ENCODE measurements at regions not wholly inside any gene's neighbourhood (a gene's known extent, or its start where the extent isn't known, plus 50 kb on each side); places are given as distances from the start of the nearest gene placed in this dataset.

GRCh38 chr4:66926687-66927086 lies 618.6 kb downstream of the CENPC start:
- no peak for DNase-seq

GRCh38 chr4:66923081-66923865 lies 622.0 kb downstream of the CENPC start:
- no peak for DNase-seq

GRCh38 chr4:66921433-66921832 lies 623.9 kb downstream of the CENPC start:
- DNase-seq: no peak

DNA sequence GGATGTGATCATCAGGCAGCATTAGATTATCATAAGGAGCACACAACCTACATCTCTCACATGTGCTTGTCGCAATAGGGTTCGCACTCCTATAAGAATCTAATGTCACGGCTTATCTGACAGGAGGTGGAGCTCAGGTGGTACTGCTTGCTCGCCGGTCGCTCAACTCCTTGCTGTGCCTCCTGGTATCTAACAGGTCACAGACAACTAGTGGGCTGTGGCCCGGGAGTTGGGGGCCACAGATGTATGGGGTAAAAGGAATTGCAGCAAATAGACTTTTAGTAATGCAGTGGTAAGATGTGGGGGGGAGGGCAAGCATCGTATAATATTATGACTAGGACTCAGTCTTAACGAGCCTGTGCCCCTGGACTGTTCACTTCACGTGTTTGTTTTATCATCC lies 624.8 kb downstream of the CENPC start:
- no peak for DNase-seq

- DNase-seq: no peak
These were observed 633.4 kb downstream of the CENPC start for GRCh38 chr4:66911880-66912279.

GRCh38 chr4:66906314-66906713 lies 639.0 kb downstream of the CENPC start:
- no peak for DNase-seq

GRCh38 chr4:66899422-66900065 lies 645.8 kb downstream of the CENPC start:
- no peak for DNase-seq

DNA sequence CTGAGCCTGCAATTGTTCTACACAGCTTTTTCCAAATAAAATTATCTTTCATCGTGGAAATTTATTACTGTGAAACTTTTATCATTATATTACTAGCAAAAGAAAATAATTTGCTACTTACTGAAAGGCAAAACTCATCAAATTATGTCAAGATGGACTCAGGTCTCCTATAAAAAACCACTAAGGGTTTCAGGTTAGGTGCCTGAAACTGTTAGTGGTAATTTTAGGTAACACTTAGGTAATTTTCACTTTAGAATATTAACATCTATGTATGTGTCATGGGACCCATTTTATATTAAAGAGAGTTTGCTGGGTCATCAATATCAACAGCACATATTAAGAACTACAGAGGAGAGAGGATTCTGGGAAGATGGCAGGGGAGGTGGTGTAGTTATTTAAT lies 651.5 kb downstream of the CENPC start:
- no peak for DNase-seq

DNA sequence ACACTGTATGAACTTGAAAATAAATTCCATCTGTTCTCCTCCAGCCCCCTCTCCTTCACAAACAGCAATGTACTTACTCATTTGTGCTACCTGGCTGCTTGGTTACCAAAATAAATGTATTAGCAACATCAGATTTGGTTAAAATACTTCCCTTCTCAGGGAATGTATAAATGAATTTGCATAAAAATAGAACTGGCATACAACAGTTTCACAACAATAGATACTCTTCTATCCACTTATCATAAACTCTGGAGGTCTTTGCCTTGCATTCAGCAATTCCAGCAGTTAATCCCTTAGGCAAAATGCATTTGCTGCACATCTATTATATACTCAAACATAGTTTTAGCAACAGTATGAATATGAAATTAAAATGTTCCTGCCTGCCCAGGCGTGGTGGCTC lies 658.2 kb downstream of the CENPC start:
- DNase-seq: no peak

DNA sequence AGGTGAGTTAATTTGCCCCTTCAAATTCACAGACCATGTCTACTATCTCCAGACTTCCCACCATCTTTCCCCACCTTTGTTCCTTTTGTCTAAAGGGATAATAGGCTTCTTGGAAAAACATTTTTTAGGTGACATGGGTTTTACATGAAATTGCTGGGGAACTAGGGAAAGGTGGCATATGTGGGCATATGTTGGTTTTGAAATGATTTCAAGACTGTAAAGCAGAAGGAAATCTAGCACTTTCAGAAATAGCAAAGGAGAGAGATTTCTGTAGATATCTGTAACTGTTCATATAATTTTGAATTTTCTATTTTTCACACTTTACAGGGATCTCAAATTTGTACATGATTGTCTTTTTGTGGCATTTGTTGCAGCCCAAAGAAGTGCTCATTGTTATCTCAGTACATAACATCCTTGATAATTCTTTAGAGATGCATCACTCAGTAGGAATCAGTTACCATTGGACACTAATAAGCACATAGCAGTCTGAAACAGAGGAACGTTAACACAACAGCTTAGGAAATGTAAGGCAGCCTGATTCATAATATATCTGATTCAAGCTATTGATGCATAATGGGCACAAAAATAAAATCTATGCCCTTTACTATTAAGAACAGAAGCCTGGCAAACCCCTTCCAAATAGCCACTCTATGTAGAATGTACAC lies 659.7 kb downstream of the CENPC start:
- no peak for DNase-seq

DNA sequence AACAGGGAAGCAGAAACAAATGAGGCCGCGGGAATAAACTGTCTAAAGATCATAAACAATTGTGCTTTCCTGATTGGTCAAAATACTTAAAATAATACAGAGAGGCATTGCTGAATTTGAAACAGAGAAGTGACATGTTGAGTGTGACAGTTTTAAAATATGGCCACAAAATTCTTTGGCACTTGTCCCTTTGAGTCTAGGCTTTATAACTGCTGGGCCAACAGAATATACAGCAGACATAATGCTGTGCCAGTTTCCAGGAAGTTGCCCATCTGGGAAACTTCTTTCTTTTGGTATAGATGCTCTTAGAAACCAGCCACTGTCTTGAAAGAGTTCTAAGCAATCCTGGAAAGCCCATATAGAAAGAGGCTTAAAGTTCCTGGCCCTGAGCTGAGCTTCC lies 668.4 kb downstream of the CENPC start:
- no peak for DNase-seq

- DNase-seq: no peak
These were observed 672.6 kb downstream of the CENPC start for GRCh38 chr4:66872661-66873060.

- no peak for DNase-seq
These were observed 681.8 kb downstream of the CENPC start for GRCh38 chr4:66863481-66863880.

DNA sequence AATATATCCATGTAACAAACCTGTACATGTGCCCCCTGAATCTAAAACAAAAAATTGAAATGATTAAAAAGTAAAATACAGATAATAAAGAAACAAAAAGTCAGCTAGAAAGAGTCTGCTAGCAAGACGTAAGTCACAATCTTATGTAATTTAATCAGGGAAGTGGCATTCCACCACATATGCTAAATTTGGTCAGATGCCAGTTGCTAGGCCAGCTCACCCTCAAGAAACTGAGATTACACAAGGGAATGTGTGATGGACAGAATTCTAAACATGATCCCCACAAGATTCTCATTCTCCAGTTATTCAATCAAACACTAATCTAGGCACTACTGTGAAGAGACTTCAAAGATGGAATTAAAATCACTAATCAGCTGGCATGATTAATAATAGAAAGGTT lies 689.3 kb downstream of the CENPC start:
- no peak for DNase-seq

DNA sequence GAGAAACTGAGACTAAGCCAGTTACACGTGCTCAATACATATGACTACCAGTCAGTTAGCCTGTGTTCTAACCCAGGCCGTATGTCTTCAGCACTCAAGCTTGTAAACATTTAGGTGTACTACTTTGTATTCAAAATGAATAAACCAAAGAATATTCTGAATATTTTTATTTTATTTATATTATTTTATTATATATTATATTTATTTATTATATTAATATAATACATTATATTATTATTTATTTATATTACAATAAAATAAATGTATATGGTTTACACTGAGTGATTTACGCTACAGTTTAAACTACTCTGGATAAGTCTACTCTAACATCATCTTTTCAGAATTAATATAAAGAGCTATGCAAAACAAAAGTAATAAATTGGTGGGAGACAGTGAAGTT lies 691.5 kb downstream of the CENPC start:
- DNase-seq: no peak

DNA sequence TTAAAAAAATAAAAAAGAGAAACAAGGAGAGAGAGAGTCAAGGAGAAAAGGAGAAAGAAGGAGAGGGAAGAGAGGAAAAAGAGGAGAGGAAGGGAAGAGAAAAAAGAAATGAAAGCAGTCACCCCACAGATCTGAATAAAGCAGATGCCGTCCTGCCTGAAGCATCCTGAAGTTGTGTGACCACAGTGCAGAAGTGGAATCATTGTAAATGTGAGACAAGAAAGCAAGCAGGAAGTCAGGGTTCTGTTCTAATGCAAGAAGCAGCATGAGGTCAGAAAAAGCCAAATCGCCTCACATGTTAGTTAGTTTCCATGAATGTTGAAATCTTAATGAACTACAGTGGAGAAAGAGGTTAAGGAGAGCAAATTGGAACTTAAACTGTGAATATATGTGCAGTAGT lies 692.5 kb downstream of the CENPC start:
- no peak for DNase-seq

- DNase-seq: no peak
These were observed 695.7 kb downstream of the CENPC start for GRCh38 chr4:66849596-66849995.

DNA sequence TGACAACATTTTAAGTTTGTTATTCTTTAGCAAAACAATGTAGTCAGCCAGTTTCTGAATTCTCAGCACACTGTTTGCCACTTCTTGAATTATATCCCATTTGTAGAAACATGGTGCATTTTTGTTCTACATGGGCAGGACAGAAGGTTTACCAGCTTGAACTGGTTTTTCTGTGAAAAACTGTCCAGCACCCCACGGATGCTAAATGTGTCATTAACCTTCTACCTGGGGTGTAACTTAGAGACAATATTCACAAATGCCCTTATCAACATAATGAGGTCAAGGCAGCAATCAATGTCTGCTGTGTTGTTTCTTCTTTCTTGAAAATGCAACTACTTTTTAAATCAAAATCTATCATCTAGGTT lies 702.6 kb downstream of the CENPC start:
- DNase-seq: no peak

GRCh38 chr4:66842026-66842723 lies 703.1 kb downstream of the CENPC start:
- no peak for DNase-seq

DNA sequence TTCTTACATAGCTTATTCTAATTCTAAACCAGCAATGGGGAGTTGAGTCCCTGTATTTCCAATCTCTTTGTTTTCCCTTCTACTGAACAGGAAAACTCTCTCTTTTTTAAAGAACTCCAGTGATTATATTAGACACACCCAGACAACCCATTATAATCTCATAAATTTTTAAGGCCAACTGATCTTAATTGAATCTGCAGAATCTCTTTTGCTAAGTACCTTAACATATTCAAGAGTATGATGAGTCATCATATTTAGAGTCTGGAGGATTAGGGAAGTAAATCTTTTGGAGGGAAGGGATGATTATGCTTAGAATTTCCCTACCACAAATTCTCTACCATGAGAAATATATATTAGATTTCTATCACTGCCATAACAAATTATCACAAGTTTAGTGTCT lies 705.1 kb downstream of the CENPC start:
- DNase-seq: no peak

- DNase-seq: no peak
These were observed 707.9 kb downstream of the CENPC start for GRCh38 chr4:66837279-66837922.

- no peak for DNase-seq
These were observed 716.0 kb downstream of the CENPC start for GRCh38 chr4:66829310-66829709.

- DNase-seq: no peak
These were observed 724.6 kb downstream of the CENPC start for GRCh38 chr4:66820681-66821080.

All from central memory CD4-positive, alpha-beta T cell (primary cell).